Keratinocyte (primary cell): ENCODE measurements at regions not wholly inside any gene's neighbourhood (a gene's known extent, or its start where the extent isn't known, plus 50 kb on each side); places are given as distances from the start of the nearest gene placed in this dataset.

Experiments used
- DNase-seq: peaks from one replicate; pipeline ENCODE4 v3.0.0-alpha.2; 2011; ENCODE audit warnings: low read depth, missing footprints, low spot score
- FAIRE-seq: peaks from 2 replicates; lab custom pipeline; 2011; peaks lifted over from hg19 to GRCh38; lab: Jason Lieb, UNC
- H2AFZ ChIP-seq: 2 replicates; pipeline ENCODE4 v1.6.0; 2012; ENCODE audit warnings: low read length, control low read depth, inconsistent platforms; ENCODE audit not compliant: control insufficient read depth
- H3K27ac ChIP-seq: 2 replicates; pipeline ENCODE4 v1.5.1; 2011; ENCODE audit warnings: low read length; ENCODE audit not compliant: control insufficient read depth, insufficient read depth
- H3K27me3 ChIP-seq: 3 replicates; pipeline ENCODE4 v1.6.0; 2011; ENCODE audit warnings: low read length; ENCODE audit not compliant: control insufficient read depth, insufficient read depth; ENCODE audit errors: extremely low read depth
- H3K36me3 ChIP-seq, 2 experiments: 2 replicates in 1 of 2; 3 replicates in 1 of 2; pipeline ENCODE4 v1.5.1; 2011; ENCODE audit warnings: low read length in 2 of 2, mild to moderate bottlenecking in 1 of 2; ENCODE audit not compliant: control insufficient read depth in 2 of 2, insufficient read depth in 2 of 2; ENCODE audit errors: extremely low read depth in 1 of 2
- H3K4me1 ChIP-seq: 3 replicates; pipeline ENCODE4 v1.5.1; 2011; ENCODE audit warnings: low read length; ENCODE audit not compliant: control insufficient read depth, insufficient read depth; ENCODE audit errors: extremely low read depth
- H3K4me2 ChIP-seq: 3 replicates; pipeline ENCODE4 v1.6.0; 2011; ENCODE audit warnings: low read depth, low read length; ENCODE audit not compliant: control insufficient read depth, insufficient read depth; ENCODE audit errors: extremely low read depth
- H3K4me3 ChIP-seq, 3 experiments: fragments of 200-600 bp in 1 of 3; sonication (generic) in 1 of 3; 2 replicates in 2 of 3; 3 replicates in 1 of 3; pipeline ENCODE4 v1.5.1; 2011 to 2016; ENCODE audit warnings: low read length in 3 of 3, mild to moderate bottlenecking in 3 of 3, control low read depth in 2 of 3, inconsistent platforms in 1 of 3, low read depth in 1 of 3, mixed read lengths in 1 of 3, mixed run types in 1 of 3, moderate library complexity in 1 of 3; ENCODE audit not compliant: control insufficient read depth in 2 of 3, insufficient read depth in 2 of 3; ENCODE audit errors: extremely low read depth in 1 of 3
- H3K79me2 ChIP-seq: 2 replicates; pipeline ENCODE4 v1.6.0; 2012; ENCODE audit warnings: low read length; ENCODE audit not compliant: control insufficient read depth, insufficient read depth
- H3K9ac ChIP-seq: 3 replicates; pipeline ENCODE4 v1.6.0; 2011; ENCODE audit warnings: low read length; ENCODE audit not compliant: control insufficient read depth, insufficient read depth; ENCODE audit errors: extremely low read depth
- H3K9me1 ChIP-seq: 3 replicates; pipeline ENCODE4 v1.6.0; 2011; ENCODE audit warnings: low read length; ENCODE audit not compliant: control insufficient read depth, insufficient read depth; ENCODE audit errors: extremely low read depth
- H3K9me3 ChIP-seq: 2 replicates; pipeline ENCODE4 v1.5.1; 2012; ENCODE audit warnings: low read depth, low read length; ENCODE audit not compliant: control insufficient read depth
- H4K20me1 ChIP-seq: 3 replicates; pipeline ENCODE4 v1.6.0; 2011; ENCODE audit warnings: low read length; ENCODE audit not compliant: control insufficient read depth, insufficient read depth; ENCODE audit errors: extremely low read depth
- CTCF ChIP-seq, 3 experiments: IDR thresholded peaks in 1 of 3; conservative IDR thresholded peaks in 1 of 3; optimal IDR thresholded peaks in 1 of 3; 2 replicates in 2 of 3; 3 replicates in 1 of 3; pipeline versions ENCODE3 to v1.5.1; 2011; ENCODE audit warnings: low read length in 3 of 3, mild to moderate bottlenecking in 3 of 3, moderate library complexity in 2 of 3, control low read depth in 1 of 3, inconsistent platforms in 1 of 3; ENCODE audit not compliant: insufficient read depth in 2 of 3; ENCODE audit errors: extremely low read depth in 1 of 3
- EZH2 ChIP-seq: IDR thresholded peaks from one replicate; pipeline ENCODE4 v1.6.1; 2012; ENCODE audit warnings: inconsistent platforms, mild to moderate bottlenecking, low read length, moderate library complexity
- dilution Hi-C: fragments of 300-500 bp; cut with MboI; formaldehyde crosslinking; loops from one replicate; pipeline ENCODE4 v1.7.0; 2020; ENCODE audit warnings: low sequenced_read_pairs; ENCODE audit not compliant: extremely low pct_ligation_motif_present

DNA sequence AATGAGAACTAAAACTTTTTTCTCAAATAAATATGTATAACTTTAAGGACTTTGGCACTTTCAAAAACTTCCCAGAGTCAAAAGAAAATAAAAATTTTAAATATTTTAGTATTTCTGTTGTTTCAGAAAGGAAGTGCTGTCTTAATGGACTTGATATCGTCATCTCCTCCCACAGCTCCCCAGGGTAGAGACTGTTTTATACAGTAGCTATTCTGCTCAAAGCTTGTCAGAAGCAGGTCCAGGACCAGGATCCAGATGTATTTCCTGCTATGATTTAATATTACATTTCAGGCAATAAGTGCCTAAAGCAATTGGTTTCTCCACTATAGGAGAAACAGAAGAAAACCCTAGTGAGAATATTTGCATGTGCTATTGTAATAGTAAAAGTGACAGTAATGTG is 218.5 kb upstream of the G2E3 start:
- Histone ChIP-seq H3K36me3 (no peaks in the 10 kb centered on the region), H3K9ac (no peak overlapping the region), H3K4me1 (no peaks in the 10 kb centered on the region), H3K79me2 (no peaks in the 10 kb centered on the region), H3K27me3 (no peaks in the 10 kb centered on the region), H3K4me3 (no peak overlapping the region), H3K27ac (no peak overlapping the region), H4K20me1 (no peaks in the 10 kb centered on the region), H2AFZ (no peak overlapping the region), H3K4me2 (no peak overlapping the region), H3K9me3 (no peaks in the 10 kb centered on the region), H3K9me1 (no peaks in the 10 kb centered on the region)
- TF ChIP-seq EZH2 (no peak), CTCF (optimal IDR thresholded peaks at IDR 0.05 in 1 of 3, IDR thresholded peaks at IDR 0.05 in 1 of 3, conservative IDR thresholded peaks at IDR 0.05 in 1 of 3; ENCODE audit: extremely low read depth in 1 of 3, insufficient read depth in 2 of 3, low read length in 3 of 3) (no peak)
- FAIRE-seq (no peak), DNase-seq (no peak)
- dilution Hi-C loops: no loop called here

DNA sequence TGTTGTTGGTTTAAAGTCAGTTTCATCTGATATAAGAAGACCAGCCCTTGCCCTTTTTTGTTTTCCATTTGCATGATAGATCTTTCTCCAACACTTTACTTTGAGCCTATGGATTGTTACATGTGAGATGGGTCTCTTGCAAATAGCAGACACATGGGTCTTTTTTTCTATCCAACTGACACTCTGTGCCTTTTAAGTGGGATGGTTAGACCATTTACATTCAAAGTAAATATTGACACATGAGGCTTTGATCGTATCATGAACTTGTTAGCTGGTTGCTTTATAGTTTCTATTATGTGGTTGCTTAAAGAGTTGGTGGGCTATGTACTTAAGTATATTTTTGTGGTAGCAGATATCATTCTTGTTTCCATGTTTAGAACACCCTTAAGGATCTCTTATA is 213.4 kb upstream of the G2E3 start:
- dilution Hi-C loops: no loop called here
- FAIRE-seq (no peak), DNase-seq (no peak)
- no peak overlapping the region for H2AFZ ChIP-seq
- H3K27ac ChIP-seq: no peak overlapping the region
- H3K4me1 ChIP-seq: no peaks in the 10 kb centered on the region
- H3K9ac ChIP-seq: no peak overlapping the region
- H3K4me2 ChIP-seq: no peak overlapping the region
- no peaks in the 10 kb centered on the region for H3K9me1 ChIP-seq
- no peaks in the 10 kb centered on the region for H3K36me3 ChIP-seq
- no peaks in the 10 kb centered on the region for H3K27me3 ChIP-seq
- H3K9me3 ChIP-seq: no peaks in the 10 kb centered on the region
- no peak overlapping the region for H3K4me3 ChIP-seq
- no peaks in the 10 kb centered on the region for H3K79me2 ChIP-seq
- TF ChIP-seq CTCF (optimal IDR thresholded peaks at IDR 0.05 in 1 of 3, IDR thresholded peaks at IDR 0.05 in 1 of 3, conservative IDR thresholded peaks at IDR 0.05 in 1 of 3; ENCODE audit: extremely low read depth in 1 of 3, insufficient read depth in 2 of 3, low read length in 3 of 3) (no peak), EZH2 (no peak)
- no peaks in the 10 kb centered on the region for H4K20me1 ChIP-seq
